Gastroesophageal sphincter (tissue), 3 donors: ENCODE measurements at regions not wholly inside any gene's neighbourhood (a gene's known extent, or its start where the extent isn't known, plus 50 kb on each side); places are given as distances from the start of the nearest gene placed in this dataset.

Experiments used
- CTCF ChIP-seq, 4 experiments: fragments of 200-600 bp in 2 of 4; fragments of 450-650 bp in 2 of 4; sonication (generic) in 1 of 4; IDR thresholded peaks; one replicate each; pipeline ENCODE4 v1.5.1; 2017 to 2019; ENCODE audit warnings: antibody characterized with exemption in 4 of 4, mild to moderate bottlenecking in 2 of 4, moderate library complexity in 2 of 4
- EP300 ChIP-seq: sonication (generic); formaldehyde crosslinking; IDR thresholded peaks from one replicate; pipeline ENCODE4 v1.6.1; 2017; ENCODE audit warnings: antibody characterized with exemption, mild to moderate bottlenecking
- POLR2A ChIP-seq, 2 donors: fragments of 450-650 bp; IDR thresholded peaks; one replicate each; pipeline ENCODE4 v1.6.1; 2017; ENCODE audit warnings: antibody characterized with exemption in 2 of 2, mild to moderate bottlenecking in 2 of 2, moderate library complexity in 1 of 2
- POLR2AphosphoS5 ChIP-seq: sonication (generic); formaldehyde crosslinking; IDR thresholded peaks from one replicate; pipeline ENCODE4 v1.6.1; 2017; ENCODE audit warnings: antibody characterized with exemption

GRCh38 chr6:113662093-113662665 lies 195.0 kb upstream of the MARCKS start:
- no peak for TF ChIP-seq POLR2AphosphoS5
- TF ChIP-seq CTCF (IDR thresholded peaks at IDR 0.05), result no peak
- TF ChIP-seq POLR2A (IDR thresholded peaks at IDR 0.05), result no peak
- TF ChIP-seq EP300, result no peak
